H9 (cell line): ENCODE measurements at regions not wholly inside any gene's neighbourhood (a gene's known extent, or its start where the extent isn't known, plus 50 kb on each side); places are given as distances from the start of the nearest gene placed in this dataset.

Source experiments
- DNase-seq: peaks from one replicate; pipeline ENCODE4 v3.0.0-alpha.2; 2017
- H2AFZ ChIP-seq: one replicate; pipeline ENCODE4 v1.6.1; 2013; ENCODE audit warnings: mild to moderate bottlenecking, low read length, control low read depth, moderate library complexity
- H2AK5ac ChIP-seq: 2 replicates; pipeline ENCODE4 v1.6.1; 2013; ENCODE audit warnings: low read length, control low read depth, mixed read lengths; ENCODE audit not compliant: insufficient read length
- H2BK120ac ChIP-seq: one replicate; pipeline ENCODE4 v1.6.1; 2013; ENCODE audit warnings: low read depth, mild to moderate bottlenecking, low read length, control low read depth, inconsistent platforms; ENCODE audit not compliant: poor library complexity, severe bottlenecking
- H2BK12ac ChIP-seq: 2 replicates; pipeline ENCODE4 v1.6.1; 2013; ENCODE audit warnings: low read length, control low read depth, mixed read lengths, low read depth; ENCODE audit not compliant: insufficient read length
- H2BK15ac ChIP-seq: 2 replicates; pipeline ENCODE4 v1.6.1; 2013; ENCODE audit warnings: low read depth, low read length, control low read depth
- H2BK20ac ChIP-seq: one replicate; pipeline ENCODE4 v1.6.1; 2013; ENCODE audit warnings: low read depth, mild to moderate bottlenecking, low read length, control low read depth, inconsistent platforms; ENCODE audit not compliant: poor library complexity, severe bottlenecking
- H2BK5ac ChIP-seq: 2 replicates; pipeline ENCODE4 v1.6.1; 2013; ENCODE audit warnings: low read length, control low read depth, mixed read lengths; ENCODE audit not compliant: insufficient read length
- H3K14ac ChIP-seq: 2 replicates; pipeline ENCODE4 v1.6.1; 2013; ENCODE audit warnings: low read length, control low read depth; ENCODE audit not compliant: insufficient read depth
- H3K18ac ChIP-seq: 2 replicates; pipeline ENCODE4 v1.6.1; 2013; ENCODE audit warnings: low read depth, mild to moderate bottlenecking, mixed read lengths, low read length, control low read depth; ENCODE audit not compliant: insufficient read length
- H3K23ac ChIP-seq: 2 replicates; pipeline ENCODE4 v1.6.1; 2013; ENCODE audit warnings: low read length, control low read depth, mixed read lengths, low read depth; ENCODE audit not compliant: insufficient read length
- H3K23me2 ChIP-seq: 2 replicates; pipeline ENCODE4 v1.6.1; 2013; ENCODE audit warnings: low read depth, mild to moderate bottlenecking, mixed read lengths, low read length, control low read depth; ENCODE audit not compliant: insufficient read length, poor library complexity, severe bottlenecking
- H3K27ac ChIP-seq: 2 replicates; pipeline ENCODE4 v1.5.1; 2013; ENCODE audit warnings: low read length, control low read depth, mixed read lengths, low read depth; ENCODE audit not compliant: insufficient read length
- H3K27me3 ChIP-seq: 2 replicates; pipeline ENCODE4 v1.6.1; 2013; ENCODE audit warnings: low read length, control low read depth, inconsistent platforms; ENCODE audit not compliant: insufficient read depth
- H3K4ac ChIP-seq: 2 replicates; pipeline ENCODE4 v1.6.1; 2013; ENCODE audit warnings: low read depth, mild to moderate bottlenecking, control low read depth, inconsistent platforms, low read length, moderate library complexity
- H3K4me1 ChIP-seq: 2 replicates; pipeline ENCODE4 v1.6.1; 2013; ENCODE audit warnings: low read length, control low read depth, inconsistent platforms; ENCODE audit not compliant: insufficient read depth
- H3K4me2 ChIP-seq: 2 replicates; pipeline ENCODE4 v1.6.1; 2013; ENCODE audit warnings: low read length, control low read depth, mixed read lengths; ENCODE audit not compliant: insufficient read length, insufficient read depth
- H3K56ac ChIP-seq: 2 replicates; pipeline ENCODE4 v1.6.1; 2013; ENCODE audit warnings: low read depth, mild to moderate bottlenecking, mixed read lengths, low read length, control low read depth; ENCODE audit not compliant: insufficient read length
- H3K79me1 ChIP-seq: 2 replicates; pipeline ENCODE4 v1.6.1; 2013; ENCODE audit warnings: low read depth, mild to moderate bottlenecking, moderate library complexity, low read length, control low read depth, inconsistent platforms; ENCODE audit not compliant: insufficient read depth, poor library complexity, severe bottlenecking
- H3K79me2 ChIP-seq: 2 replicates; pipeline ENCODE4 v1.6.1; 2013; ENCODE audit warnings: low read length, control low read depth, inconsistent platforms; ENCODE audit not compliant: insufficient read depth
- H3K9ac ChIP-seq: 2 replicates; pipeline ENCODE4 v1.6.1; 2013; ENCODE audit warnings: low read length, control low read depth, mixed read lengths; ENCODE audit not compliant: insufficient read length; ENCODE audit errors: extremely low read depth
- H3K9me3 ChIP-seq: one replicate; pipeline ENCODE4 v1.6.1; 2013; ENCODE audit warnings: low read depth, low read length, inconsistent platforms; ENCODE audit not compliant: control insufficient read depth
- H3T11ph ChIP-seq: one replicate; pipeline ENCODE4 v1.6.1; 2013; ENCODE audit warnings: mild to moderate bottlenecking, low read length, control low read depth, inconsistent platforms
- H4K20me1 ChIP-seq: one replicate; pipeline ENCODE4 v1.6.1; 2013; ENCODE audit not compliant: control insufficient read depth, insufficient read length, insufficient read depth
- H4K5ac ChIP-seq: 2 replicates; pipeline ENCODE4 v1.6.1; 2013; ENCODE audit warnings: low read depth, mild to moderate bottlenecking, mixed read lengths, low read length, control low read depth; ENCODE audit not compliant: insufficient read length
- H4K8ac ChIP-seq: replicated peaks from 2 replicates; pipeline ENCODE4 v1.6.1; 2013; ENCODE audit warnings: low read length, control low read depth, mixed read lengths, low read depth; ENCODE audit not compliant: insufficient read length
- H4K91ac ChIP-seq: 2 replicates; pipeline ENCODE4 v1.6.1; 2013; ENCODE audit warnings: low read depth, mild to moderate bottlenecking, moderate library complexity, mixed read lengths, low read length, control low read depth; ENCODE audit not compliant: insufficient read length
- H3K27ac Mint-ChIP-seq, 3 experiments: 2 replicates in 2 of 3; 3 replicates in 1 of 3; pipeline ENCODE4 v1.8.0; 2020 to 2021; ENCODE audit warnings: mixed read lengths in 3 of 3, mild to moderate bottlenecking in 1 of 3, moderate library complexity in 1 of 3
- H3K27me3 Mint-ChIP-seq: 2 replicates; pipeline ENCODE4 v1.8.0; 2021; ENCODE audit warnings: low read depth, mild to moderate bottlenecking, moderate library complexity, mixed read lengths
- H3K36me3 Mint-ChIP-seq, 3 experiments: 2 replicates in 2 of 3; 3 replicates in 1 of 3; pipeline ENCODE4 v1.8.0; 2020 to 2021; ENCODE audit warnings: low read depth in 3 of 3, mixed read lengths in 3 of 3; ENCODE audit not compliant: insufficient read depth in 1 of 3
- H3K4me1 Mint-ChIP-seq, 2 experiments: 2 replicates each; pipeline ENCODE4 v1.8.0; 2020; ENCODE audit warnings: mixed read lengths in 2 of 2
- H3K4me3 Mint-ChIP-seq, 2 experiments: 2 replicates in 1 of 2; 3 replicates in 1 of 2; pipeline ENCODE4 v1.8.0; 2020 to 2021; ENCODE audit warnings: mild to moderate bottlenecking in 2 of 2, mixed read lengths in 2 of 2, moderate library complexity in 1 of 2
- H3K9me3 Mint-ChIP-seq, 2 experiments: 2 replicates in 1 of 2; 3 replicates in 1 of 2; pipeline ENCODE4 v1.8.0; 2020; ENCODE audit warnings: mild to moderate bottlenecking in 2 of 2, mixed read lengths in 2 of 2, moderate library complexity in 1 of 2
- WGBS: extraction: QIAGEN DNeasy Blood & Tissue Kit; methylation state at CpG from one replicate; pipeline ENCODE4 v1.1.7; 2013; ENCODE audit warnings: missing lambda C conversion rate, low lambda C conversion rate, mixed read lengths; ENCODE audit not compliant: insufficient read length; ENCODE audit errors: extremely low coverage; 5-methylcytosine and 5-hydroxymethylcytosine counted together
- TF ChIP-seq, protein P1 (sequence below): fragments of 200-600 bp; sonication (generic); conservative IDR thresholded peaks from 3 replicates; pipeline ENCODE4 v1.8.0; 2021; ENCODE audit warnings: antibody characterized with exemption, mild to moderate bottlenecking

GRCh38 chr4:137394018-137394417, 138.3 kb downstream of the PCDH18 start:
- no peak overlapping the region for H3T11ph ChIP-seq
- H2AFZ ChIP-seq = no peak overlapping the region
- Mint-ChIP-seq H3K9me3 (no peaks in the 10 kb centered on the region), H3K27ac (no peak overlapping the region), H3K4me1 (no peaks in the 10 kb centered on the region), H3K27me3 (no peaks in the 10 kb centered on the region), H3K36me3 (no peaks in the 10 kb centered on the region), H3K4me3 (no peak overlapping the region)
- H3K27me3 ChIP-seq = no peaks in the 10 kb centered on the region
- no peak overlapping the region for H4K5ac ChIP-seq
- H3K9ac ChIP-seq = no peak overlapping the region
- no peak overlapping the region for H3K14ac ChIP-seq
- H2AK5ac ChIP-seq = no peak overlapping the region
- H3K56ac ChIP-seq = no peak overlapping the region
- no peaks in the 10 kb centered on the region for H3K23me2 ChIP-seq
- no peak overlapping the region for H2BK5ac ChIP-seq
- no peak overlapping the region for H3K23ac ChIP-seq
- no peak overlapping the region for H3K4me2 ChIP-seq
- no peak for DNase-seq
- H2BK15ac ChIP-seq = no peak overlapping the region
- H4K91ac ChIP-seq = no peak overlapping the region
- no peaks in the 10 kb centered on the region for H3K79me1 ChIP-seq
- H3K79me2 ChIP-seq = no peaks in the 10 kb centered on the region
- no peaks in the 10 kb centered on the region for H4K20me1 ChIP-seq
- H3K4ac ChIP-seq = no peak overlapping the region
- H2BK12ac ChIP-seq = no peak overlapping the region
- no CpG with 5 or more reads among the region's 1 CpG for WGBS
- no peaks in the 10 kb centered on the region for H3K9me3 ChIP-seq
- no peak overlapping the region for H2BK20ac ChIP-seq
- H2BK120ac ChIP-seq = no peak overlapping the region
- no peak overlapping the region for H3K27ac ChIP-seq
- no peaks in the 10 kb centered on the region for H3K4me1 ChIP-seq
- no peak overlapping the region for H4K8ac ChIP-seq
- H3K18ac ChIP-seq = no peak overlapping the region
- TF ChIP-seq, protein P1, sequence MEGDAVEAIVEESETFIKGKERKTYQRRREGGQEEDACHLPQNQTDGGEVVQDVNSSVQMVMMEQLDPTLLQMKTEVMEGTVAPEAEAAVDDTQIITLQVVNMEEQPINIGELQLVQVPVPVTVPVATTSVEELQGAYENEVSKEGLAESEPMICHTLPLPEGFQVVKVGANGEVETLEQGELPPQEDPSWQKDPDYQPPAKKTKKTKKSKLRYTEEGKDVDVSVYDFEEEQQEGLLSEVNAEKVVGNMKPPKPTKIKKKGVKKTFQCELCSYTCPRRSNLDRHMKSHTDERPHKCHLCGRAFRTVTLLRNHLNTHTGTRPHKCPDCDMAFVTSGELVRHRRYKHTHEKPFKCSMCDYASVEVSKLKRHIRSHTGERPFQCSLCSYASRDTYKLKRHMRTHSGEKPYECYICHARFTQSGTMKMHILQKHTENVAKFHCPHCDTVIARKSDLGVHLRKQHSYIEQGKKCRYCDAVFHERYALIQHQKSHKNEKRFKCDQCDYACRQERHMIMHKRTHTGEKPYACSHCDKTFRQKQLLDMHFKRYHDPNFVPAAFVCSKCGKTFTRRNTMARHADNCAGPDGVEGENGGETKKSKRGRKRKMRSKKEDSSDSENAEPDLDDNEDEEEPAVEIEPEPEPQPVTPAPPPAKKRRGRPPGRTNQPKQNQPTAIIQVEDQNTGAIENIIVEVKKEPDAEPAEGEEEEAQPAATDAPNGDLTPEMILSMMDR = no peak
